HG02840 (cell line): ENCODE measurements at regions not wholly inside any gene's neighbourhood (a gene's known extent, or its start where the extent isn't known, plus 50 kb on each side); places are given as distances from the start of the nearest gene placed in this dataset.

Experiments
- ATAC-seq: cut with Tn5 transposase; IDR thresholded peaks from one replicate; pipeline ENCODE4 v1.9.1; 2021; ENCODE audit warnings: mild to moderate bottlenecking, moderate library complexity, moderate number of reproducible peaks; ENCODE audit not compliant: unreplicated experiment, low FRiP score

DNA sequence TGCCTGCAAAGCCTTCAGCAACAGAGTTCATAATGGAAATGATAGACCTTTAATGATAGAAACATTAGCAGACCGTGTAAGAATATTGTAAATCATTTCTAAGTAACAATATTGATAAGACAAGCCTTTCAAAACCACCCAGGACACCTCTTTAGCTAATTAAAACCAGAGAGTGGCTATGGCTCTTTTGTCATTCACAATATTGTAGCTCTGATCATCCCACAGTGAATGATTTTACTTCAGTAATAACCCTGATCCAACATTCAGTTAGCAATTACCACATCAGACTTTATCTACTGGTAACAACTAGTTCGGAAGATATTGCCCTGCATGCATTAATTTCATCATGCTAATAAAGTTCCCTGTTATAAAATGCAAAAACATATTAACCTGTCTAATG, 432.6 kb downstream of the DTWD2 start:
- no peak for ATAC-seq

DNA sequence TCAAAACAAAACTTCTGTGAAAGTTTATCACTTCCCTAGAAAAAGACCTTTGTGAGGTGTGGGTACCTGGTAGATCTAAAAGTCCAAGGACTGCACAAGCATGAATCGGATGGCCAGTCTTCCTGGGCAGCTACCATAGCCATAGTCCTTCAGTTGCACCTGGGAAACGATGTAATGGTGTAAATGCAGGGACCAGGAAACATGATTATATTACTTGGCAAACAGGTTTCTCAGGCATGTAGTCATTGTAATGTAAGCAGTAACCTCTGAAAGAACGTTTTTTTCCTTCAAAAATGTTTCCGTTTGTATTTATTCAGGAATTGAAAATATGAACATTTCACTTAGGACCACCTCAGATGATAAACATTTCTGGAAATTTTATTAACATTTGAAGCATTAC, 433.4 kb downstream of the DTWD2 start:
- ATAC-seq, result no peak

DNA sequence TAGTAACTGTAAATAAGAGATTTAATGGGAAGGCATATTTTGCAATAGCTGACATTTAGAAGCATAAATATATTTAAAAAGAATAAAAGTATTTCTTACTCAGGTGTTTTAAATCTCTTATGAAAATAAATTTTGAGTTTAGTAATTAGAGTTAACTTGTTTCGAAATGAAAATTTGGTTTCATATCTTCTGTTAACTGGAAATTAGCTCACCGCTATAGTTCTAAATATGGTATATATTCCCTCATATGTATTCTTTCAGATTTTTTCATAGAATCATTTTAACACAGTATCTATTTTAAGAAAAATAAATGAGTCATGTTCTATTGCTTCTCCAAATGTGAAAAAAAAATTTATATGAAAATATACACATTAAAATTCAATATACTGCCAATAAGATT, 434.1 kb downstream of the DTWD2 start:
- ATAC-seq, result no peak

DNA sequence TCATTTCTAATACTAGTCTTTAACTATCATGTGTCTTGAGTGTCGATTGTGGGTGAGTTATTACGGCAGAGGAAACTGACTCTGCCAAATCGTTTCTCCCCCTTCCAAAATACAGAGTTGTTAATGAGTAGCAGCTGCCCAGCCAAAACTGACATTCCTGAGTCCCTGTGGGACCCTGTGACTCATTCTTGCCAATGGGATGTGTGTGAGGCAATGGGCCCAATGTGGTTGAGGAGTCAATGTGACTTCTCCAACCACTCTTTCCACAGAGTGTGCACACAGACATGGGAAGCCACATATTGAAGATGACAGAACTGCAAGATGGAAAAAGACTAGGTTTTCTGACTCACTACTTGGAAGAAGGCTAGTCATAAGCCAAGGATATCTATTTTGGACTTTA, 434.7 kb downstream of the DTWD2 start:
- ATAC-seq, result no peak

DNA sequence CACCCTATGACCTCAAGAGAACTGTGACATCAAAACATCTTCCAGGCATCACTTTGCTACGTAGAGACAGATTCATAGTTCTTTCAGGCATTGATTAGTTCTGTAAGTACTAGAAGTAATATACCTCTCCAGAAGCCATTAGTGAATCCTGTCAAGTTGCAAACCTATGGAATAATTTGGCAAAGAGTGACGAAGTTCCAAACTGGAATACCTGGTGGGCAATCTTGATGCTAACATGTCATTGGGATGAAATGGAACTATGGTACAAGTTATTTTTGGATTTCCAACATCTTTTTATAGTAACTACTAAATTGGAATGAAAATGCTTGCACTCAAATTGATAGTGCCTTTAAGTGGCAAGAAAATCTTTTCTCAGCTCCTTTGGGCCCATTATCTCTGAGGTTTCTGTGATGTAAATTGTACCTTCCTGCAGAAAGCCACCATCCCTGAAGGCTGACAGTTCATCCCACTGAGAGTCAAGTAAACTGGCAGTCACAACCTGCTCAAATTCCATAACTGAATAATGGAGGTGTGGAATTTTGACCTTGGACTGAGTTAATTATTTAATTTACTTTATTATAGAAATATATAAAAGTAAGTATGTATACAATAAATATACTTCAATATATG, 435.5 kb downstream of the DTWD2 start:
- ATAC-seq, result no peak

DNA sequence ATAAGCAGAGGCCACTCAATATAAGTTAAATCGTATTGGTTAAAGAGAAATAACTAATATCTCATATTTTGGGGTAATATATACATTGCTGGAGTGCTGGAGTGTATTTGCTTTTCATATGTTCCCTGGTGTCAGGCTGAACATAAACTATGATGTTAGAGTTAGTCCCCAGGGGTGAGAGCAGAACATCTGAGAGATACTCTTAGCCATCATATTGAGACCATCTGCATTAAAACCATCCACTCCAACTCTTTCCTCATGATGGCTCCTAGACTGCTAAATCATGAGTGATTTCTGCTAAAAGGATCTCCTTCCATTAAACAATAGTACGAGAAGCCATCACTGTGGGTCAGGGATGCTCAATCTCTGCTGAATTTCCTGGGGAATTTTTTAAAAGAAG, 436.2 kb downstream of the DTWD2 start:
- ATAC-seq, result no peak

DNA sequence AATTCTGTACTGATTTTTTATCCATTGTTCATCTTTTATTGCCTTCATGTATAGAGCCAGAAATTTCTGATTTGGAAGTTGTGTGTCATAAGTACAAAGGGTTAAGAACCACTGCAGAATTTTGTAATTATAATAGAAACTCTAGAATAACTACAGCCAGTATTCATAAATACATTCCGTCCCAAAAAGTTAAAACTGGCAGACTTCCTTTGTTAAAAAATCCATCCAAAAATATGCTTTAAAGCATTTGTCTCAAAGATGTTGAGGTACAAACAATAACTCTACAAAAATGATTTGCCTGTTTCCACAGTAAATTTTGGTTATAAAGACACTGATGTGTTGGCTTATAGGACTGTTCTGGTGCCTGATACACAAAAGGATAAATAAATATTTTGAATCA, 436.6 kb downstream of the DTWD2 start:
- no peak for ATAC-seq

DNA sequence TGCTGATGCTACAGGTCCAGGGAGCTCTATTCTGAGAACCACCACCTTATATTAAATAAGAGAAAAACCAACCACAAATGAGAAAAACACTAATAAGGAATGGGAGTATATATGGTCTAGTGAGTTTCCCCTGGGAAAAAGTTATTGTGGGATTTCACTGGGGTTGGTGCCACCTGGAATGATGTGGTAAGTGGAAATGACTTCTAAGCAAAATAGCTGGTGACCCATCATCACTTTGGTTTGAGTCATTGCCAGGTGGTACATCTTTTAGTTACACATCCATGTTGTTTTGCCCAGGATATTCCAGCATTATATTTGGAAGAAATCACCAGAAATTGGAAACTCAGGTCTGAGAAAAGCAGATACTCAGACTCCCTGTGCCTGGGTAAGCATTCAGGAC, 437.3 kb downstream of the DTWD2 start:
- ATAC-seq, result no peak

DNA sequence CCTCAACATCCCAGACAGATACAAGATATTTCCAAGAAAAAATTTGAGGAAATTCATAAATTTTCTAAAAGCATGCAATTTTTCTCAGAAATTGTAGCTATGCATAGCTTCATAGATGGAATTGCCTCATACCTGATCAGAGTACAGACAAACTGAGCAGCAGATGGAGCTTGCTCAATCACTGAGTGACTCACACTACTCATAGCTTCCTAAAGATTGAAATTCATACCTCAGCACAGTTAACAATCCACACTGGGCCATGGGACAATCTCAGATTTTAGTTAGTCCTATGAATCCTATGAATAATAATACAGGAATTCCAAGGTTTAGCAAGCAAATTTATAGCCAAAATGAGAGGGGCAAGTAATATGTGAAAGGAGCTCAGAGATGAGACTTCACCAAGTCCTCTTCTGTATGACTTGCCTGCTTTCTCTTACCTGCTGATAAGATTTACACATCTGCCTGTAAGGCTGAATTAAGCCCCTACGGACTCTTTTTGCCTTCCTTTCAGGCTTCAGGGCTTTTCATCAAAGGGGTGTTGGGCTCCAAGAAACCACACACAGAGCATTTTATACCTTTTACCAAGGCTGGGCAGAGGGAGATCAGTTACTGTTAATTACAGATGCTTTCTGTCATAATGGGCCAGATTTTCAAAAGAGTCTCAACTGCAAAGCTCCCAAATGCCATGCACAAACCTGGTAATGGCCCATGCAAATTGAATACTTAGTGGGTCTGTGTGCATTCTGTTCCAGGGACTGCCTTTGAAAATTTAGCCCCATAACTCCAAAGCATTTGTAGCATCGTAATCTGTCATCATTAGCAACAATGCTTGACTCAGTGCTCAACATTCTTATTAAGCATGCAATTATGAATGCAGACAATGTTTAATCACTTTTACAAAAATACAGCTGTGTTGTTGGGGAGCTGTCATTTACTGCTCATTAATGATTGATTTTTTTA, 439.3 kb downstream of the DTWD2 start:
- ATAC-seq, result no peak

DNA sequence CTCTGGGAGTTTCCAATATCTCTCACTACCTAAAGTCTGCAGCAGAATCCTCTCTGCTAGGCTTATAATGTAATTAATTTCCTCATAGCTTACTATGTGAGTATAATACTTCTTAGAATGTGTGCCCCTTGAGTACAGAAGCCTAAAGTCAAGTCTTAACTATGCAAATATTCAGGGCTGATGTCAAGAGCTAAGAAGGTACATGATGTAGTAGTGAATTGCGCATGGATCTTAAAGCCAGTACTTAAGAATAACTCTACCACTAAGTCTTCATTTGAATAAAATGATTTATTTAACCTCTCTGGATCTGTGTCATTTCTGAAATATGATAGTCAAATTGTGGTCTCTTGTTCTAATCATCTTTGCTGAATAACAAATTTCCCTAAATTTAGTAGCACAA, 442.9 kb downstream of the DTWD2 start:
- ATAC-seq, result no peak

DNA sequence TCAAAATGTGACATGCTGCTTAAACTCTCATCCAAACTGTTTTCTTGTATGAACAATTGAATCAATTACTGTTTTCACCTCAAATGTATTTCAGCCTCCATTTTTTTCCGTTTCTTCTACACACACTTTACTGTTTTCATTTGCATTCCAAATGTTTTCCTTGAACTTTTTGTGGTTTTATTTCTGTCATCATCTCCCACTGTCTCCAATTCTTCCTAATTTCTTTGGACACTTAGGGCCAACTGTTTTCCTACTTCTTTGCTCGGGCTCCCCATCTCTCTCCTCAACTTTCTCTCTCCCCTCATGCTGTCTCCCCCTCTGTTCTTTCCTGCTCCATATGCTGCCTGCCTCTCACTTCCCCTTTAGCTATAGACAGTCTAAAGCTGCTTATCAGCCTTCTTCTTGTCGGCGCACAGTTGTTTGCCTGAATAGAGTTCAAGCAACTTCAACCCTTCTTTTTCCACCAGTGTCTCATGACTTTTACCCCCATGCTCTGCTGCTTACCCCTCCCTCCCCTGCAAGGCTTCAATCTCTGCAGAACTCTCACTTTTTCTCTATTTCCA, 443.4 kb downstream of the DTWD2 start:
- ATAC-seq, result no peak

DNA sequence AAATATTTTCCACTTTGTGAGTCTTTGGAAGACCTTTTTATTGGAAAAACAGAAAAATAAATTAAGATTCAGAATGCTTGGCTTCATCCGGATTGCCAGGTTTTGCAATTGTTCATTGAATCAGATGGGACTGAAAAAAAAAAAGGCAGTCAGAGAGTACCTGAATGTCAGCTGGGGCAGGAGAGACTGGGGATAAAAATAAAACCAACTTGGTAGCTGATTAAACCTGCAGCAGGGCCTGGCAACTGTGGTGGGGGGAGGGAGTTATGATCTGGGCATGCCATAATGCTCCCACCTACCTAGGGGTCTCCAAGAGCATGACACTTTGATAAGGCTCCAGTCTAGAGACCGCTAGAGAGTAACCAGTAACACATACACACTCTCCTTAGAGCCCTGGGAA, 454.4 kb downstream of the DTWD2 start:
- no peak for ATAC-seq

DNA sequence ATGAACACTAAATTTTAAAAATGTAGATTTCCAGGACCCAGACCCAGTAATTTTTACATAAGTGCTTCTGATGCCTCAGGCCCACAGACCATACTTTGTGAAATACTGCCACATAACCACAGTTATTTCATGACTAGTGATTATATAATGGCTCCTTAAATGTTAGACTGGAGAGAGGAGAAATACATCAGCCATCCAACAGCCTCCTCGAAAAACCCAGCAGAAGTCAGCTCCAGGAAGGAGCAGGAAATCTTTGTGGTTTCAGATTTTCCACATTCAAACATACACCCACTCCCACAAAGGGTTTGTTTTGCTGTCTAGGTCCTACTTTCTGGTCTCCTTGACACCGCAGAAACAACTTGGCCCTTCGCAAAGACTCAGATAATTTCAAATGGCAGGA, 455.2 kb downstream of the DTWD2 start:
- ATAC-seq, result no peak

DNA sequence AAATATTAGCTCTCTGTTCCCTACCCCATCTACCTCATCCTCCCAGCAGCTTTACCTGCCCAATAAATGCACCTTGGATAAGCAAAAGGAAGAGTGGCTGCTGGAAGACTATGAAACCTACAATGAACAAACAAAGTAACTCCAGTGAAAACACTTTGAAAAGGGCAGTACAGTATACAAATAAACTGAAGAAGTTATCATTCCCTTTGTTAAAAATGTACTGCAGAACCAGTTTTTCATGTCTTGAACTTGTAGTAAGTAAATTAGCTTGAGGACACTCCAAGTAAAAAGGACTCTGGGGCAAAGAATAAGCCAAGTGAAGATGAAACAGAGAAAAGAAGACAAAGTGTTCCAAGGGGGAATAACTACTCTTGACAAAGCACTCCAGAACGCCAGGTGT, 457.1 kb downstream of the DTWD2 start:
- ATAC-seq, result no peak

DNA sequence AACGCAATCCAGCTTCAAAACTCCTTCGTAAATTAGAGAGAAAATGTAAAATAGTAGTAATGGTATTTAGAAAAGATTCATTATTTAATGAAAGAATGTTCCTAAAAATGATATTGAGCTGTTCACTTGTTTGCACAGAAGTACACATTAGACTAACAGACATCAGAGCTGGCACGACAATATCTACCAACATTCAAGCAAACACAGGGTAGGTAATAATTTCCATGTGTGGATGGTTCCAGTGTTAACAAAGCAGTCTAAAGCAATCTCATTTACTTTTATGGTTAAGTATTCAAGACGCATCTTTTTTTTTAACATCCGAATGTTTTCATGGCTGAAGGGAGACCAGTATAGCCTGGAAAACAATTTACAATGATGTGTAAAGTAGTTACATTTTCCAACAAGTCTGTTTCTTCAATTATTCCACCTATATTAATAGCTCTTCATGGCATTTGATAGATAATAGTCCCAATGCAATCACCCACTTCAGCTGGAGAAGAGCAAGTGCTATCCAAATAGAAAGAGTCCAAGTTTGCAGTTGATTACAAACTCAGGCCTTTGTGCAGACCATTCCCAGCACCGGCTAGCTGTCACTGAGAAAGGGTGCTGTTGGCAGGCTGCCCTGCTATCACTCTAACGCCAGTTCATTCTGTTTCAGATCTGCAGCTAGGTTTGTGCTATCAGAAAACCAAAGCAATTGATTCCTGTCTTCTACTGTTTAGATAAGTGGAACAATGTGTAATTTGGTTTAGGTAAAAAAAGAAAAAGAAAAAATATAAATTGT, 458.8 kb downstream of the DTWD2 start:
- no peak for ATAC-seq

DNA sequence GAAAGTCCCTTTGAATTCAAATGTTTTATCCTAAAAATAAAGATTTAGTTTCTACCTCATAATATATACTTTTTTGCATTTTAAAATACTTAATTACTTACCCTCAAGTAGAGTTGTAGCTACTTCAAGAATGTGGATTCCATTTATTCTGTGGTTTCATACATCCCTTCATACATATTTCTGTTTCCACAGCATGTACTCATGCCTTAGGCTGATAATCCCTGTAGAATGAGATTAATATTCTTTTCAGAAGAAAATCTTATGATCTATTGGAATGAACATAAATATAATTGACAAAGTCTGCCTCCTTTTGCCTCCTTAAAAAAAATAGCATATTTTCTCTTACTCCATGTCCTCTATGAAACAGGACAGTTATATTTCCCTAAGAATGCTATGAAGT, 465.7 kb downstream of the DTWD2 start:
- ATAC-seq, result no peak

DNA sequence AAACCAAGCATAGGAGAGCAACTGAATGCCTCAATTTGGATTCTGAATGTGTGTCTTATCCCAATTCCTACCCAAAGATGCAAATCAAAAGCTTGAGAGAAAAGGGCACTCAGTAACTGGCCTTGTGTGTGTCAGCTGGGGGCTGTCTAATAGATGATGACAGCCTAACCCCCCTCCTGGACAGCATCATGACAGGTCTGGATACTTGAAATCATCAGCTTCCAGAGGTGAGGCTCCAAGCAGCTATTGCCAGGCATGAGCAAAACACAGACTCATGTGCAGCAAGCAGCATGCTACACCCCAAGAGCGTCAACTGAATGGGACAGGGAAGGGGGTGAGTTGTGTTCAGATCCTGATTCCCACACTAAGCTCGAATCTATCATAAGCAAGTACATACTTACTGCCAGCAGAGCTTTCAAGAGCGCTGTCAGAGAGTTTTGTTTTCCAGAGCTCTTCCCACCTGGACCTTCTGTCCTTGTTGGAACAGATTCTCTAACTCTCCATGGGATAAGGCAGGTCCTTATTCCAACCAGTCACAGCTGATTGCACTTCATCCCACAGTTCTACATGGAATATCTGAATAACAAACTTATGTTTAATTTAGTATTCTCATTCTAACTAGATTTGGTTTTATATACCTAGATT, 467.5 kb downstream of the DTWD2 start:
- no peak for ATAC-seq

DNA sequence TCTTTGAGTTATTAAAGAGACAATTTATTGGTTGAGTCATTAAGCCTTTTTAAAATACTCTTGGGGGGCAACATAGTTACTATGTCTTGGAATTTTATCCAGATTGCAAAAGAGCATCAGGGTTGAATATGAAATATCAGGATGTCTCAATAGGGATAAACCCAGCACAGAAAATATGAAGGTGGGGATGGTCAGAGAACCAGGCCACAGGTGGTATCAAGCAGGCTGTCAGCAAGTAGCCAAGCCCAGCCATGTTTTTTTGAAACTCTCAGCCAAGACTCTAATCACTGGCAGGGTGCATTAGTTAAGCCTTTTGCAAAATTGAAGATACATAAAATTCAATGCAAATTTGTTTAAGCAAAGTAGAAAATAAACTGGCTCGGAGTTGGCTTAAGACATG, 468.9 kb downstream of the DTWD2 start:
- no peak for ATAC-seq

DNA sequence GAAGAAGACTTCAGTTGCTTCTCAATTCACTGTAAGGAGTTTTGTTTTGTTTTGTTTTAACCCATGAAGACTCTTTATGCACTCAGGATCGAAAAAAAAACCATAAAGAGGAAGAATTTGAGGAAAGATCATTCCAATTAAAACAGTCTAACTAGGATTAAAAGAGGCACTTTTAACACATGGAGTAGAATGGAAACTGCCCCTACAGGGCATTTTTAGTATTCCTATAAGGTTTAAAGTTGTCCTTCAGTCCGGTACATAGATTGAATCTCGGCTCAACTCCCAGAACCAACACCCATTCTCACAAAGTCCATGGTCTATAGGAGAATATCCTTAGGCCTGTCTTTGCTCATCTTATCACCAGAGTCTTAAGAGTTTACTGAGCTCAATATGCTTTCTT, 469.6 kb downstream of the DTWD2 start:
- no peak for ATAC-seq

DNA sequence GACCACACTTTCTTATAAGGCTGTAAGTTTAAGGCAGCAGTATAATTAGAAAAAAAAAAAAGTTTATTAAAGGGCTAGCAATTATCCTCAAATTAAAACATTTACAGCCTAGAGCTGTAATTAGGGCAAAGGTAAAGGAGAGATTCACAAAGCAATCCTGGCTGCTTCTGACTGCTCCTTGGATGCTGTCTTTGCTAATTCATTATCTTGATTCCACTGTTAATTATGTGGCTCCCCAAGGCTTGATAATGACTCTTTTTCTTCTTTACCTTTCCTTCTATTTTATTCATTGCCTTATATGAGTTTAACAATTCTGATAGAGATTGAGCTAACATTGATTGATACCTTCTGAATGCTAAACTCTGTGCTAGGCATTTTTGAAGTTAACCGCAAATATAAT, 476.5 kb downstream of the DTWD2 start:
- ATAC-seq, result no peak
